Activated naive CD8-positive, alpha-beta T cell treated with anti-CD3 and anti-CD28 coated beads, Interleukin-2, amount 50 U/mL, for 24 hours (primary cell): ENCODE measurements at regions not wholly inside any gene's neighbourhood (a gene's known extent, or its start where the extent isn't known, plus 50 kb on each side); places are given as distances from the start of the nearest gene placed in this dataset.
"Not testable (repeated sequence)": the region's sequence is repeated elsewhere in the genome, so short reads cannot be mapped to it uniquely, and the experiment has no call there.

Experiments
- ATAC-seq: fragments of 150-1000 bp; cut with Tn5 transposase; one replicate; pipeline ENCODE4 v1.10.0; 2021
- DNase-seq: peaks from one replicate; pipeline ENCODE4 v3.0.0; 2021
- H3K27ac Mint-ChIP-seq: one replicate; pipeline ENCODE4 v1.8.0; 2021; ENCODE audit warnings: mild to moderate bottlenecking, mixed read lengths
- H3K27me3 Mint-ChIP-seq: one replicate; pipeline ENCODE4 v1.8.0; 2021; ENCODE audit warnings: mixed read lengths
- H3K36me3 Mint-ChIP-seq: one replicate; pipeline ENCODE4 v1.8.0; 2021; ENCODE audit warnings: low read depth, mixed read lengths
- H3K4me1 Mint-ChIP-seq: one replicate; pipeline ENCODE4 v1.8.0; 2021; ENCODE audit warnings: mixed read lengths
- H3K4me3 Mint-ChIP-seq: one replicate; pipeline ENCODE4 v1.8.0; 2021; ENCODE audit warnings: mild to moderate bottlenecking, moderate library complexity, mixed read lengths
- H3K9me3 Mint-ChIP-seq: one replicate; pipeline ENCODE4 v1.8.0; 2021; ENCODE audit warnings: mixed read lengths

- no peak for DNase-seq
- no peak overlapping the region for H3K27ac Mint-ChIP-seq
- no peaks in the 10 kb centered on the region for H3K4me1 Mint-ChIP-seq
- no peak for ATAC-seq
- peaks cover 1% of the 10 kb centered on the region for H3K27me3 Mint-ChIP-seq
- H3K4me3 Mint-ChIP-seq = no peak overlapping the region
- peaks cover 11% of the 10 kb centered on the region for H3K9me3 Mint-ChIP-seq
- H3K36me3 Mint-ChIP-seq = no peaks in the 10 kb centered on the region
Measured at GRCh38 chr6:9233226-9233625, 797.9 kb upstream of the SLC35B3 start.

GRCh38 chr6:9225441-9225871 lies 790.1 kb upstream of the SLC35B3 start:
- no peak overlapping the region for H3K4me3 Mint-ChIP-seq
- ATAC-seq = no peak

GRCh38 chr6:9224539-9224938 lies 789.2 kb upstream of the SLC35B3 start:
- ATAC-seq = no peak
- Mint-ChIP-seq H3K27ac (no peak overlapping the region), H3K4me3 (no peak overlapping the region), H3K4me1 (no peaks in the 10 kb centered on the region), H3K36me3 (no peaks in the 10 kb centered on the region), H3K9me3 (peaks cover 26% of the 10 kb centered on the region), H3K27me3 (no peaks in the 10 kb centered on the region)
- no peak for DNase-seq

More at GRCh38 chr6:9225441-9225871, 790.1 kb upstream of the SLC35B3 start:
- H3K9me3 Mint-ChIP-seq = peaks cover 23% of the 10 kb centered on the region
- no peak for DNase-seq
- H3K4me1 Mint-ChIP-seq = no peaks in the 10 kb centered on the region
- H3K36me3 Mint-ChIP-seq = no peaks in the 10 kb centered on the region
- H3K27ac Mint-ChIP-seq = no peak overlapping the region
- no peaks in the 10 kb centered on the region for H3K27me3 Mint-ChIP-seq

GRCh38 chr6:9213717-9214116 lies 778.4 kb upstream of the SLC35B3 start:
- peaks cover 10% of the 10 kb centered on the region for H3K9me3 Mint-ChIP-seq
- not testable (repeated sequence) for H3K4me1 Mint-ChIP-seq, ATAC-seq, DNase-seq, H3K4me3 Mint-ChIP-seq, H3K27ac Mint-ChIP-seq, H3K36me3 Mint-ChIP-seq, H3K27me3 Mint-ChIP-seq

- Mint-ChIP-seq H3K27ac (no peak overlapping the region), H3K36me3 (no peaks in the 10 kb centered on the region), H3K4me3 (no peak overlapping the region), H3K27me3 (no peaks in the 10 kb centered on the region), H3K9me3 (peaks cover 7% of the 10 kb centered on the region), H3K4me1 (no peaks in the 10 kb centered on the region)
- no peak for DNase-seq
- no peak for ATAC-seq
Measured at GRCh38 chr6:9208966-9209365, 773.6 kb upstream of the SLC35B3 start.

GRCh38 chr6:9205645-9206044 lies 770.3 kb upstream of the SLC35B3 start:
- Mint-ChIP-seq H3K27ac (no peak overlapping the region), H3K9me3 (peaks cover 11% of the 10 kb centered on the region), H3K27me3 (no peaks in the 10 kb centered on the region), H3K4me1 (no peaks in the 10 kb centered on the region), H3K36me3 (no peaks in the 10 kb centered on the region), H3K4me3 (no peak overlapping the region)
- DNase-seq (no peak), ATAC-seq (no peak)

GRCh38 chr6:9204171-9204570 lies 768.8 kb upstream of the SLC35B3 start:
- Mint-ChIP-seq H3K27ac (no peak overlapping the region), H3K4me1 (no peaks in the 10 kb centered on the region), H3K4me3 (no peak overlapping the region), H3K27me3 (no peaks in the 10 kb centered on the region), H3K36me3 (no peaks in the 10 kb centered on the region), H3K9me3 (peaks cover 11% of the 10 kb centered on the region)
- DNase-seq (no peak), ATAC-seq (no peak)

GRCh38 chr6:9200712-9201111 lies 765.4 kb upstream of the SLC35B3 start:
- Mint-ChIP-seq H3K4me1 (no peaks in the 10 kb centered on the region), H3K4me3 (no peak overlapping the region), H3K9me3 (peaks cover 15% of the 10 kb centered on the region), H3K27ac (no peak overlapping the region), H3K36me3 (no peaks in the 10 kb centered on the region), H3K27me3 (no peaks in the 10 kb centered on the region)
- no peak for DNase-seq
- ATAC-seq = no peak

- H3K27me3 Mint-ChIP-seq = no peaks in the 10 kb centered on the region
- no peaks in the 10 kb centered on the region for H3K36me3 Mint-ChIP-seq
- H3K9me3 Mint-ChIP-seq = peaks cover 8% of the 10 kb centered on the region
- no peaks in the 10 kb centered on the region for H3K4me1 Mint-ChIP-seq
- no peak overlapping the region for H3K4me3 Mint-ChIP-seq
- DNase-seq (no peak), ATAC-seq (no peak)
- H3K27ac Mint-ChIP-seq = no peak overlapping the region
Measured at GRCh38 chr6:9197726-9198125, 762.4 kb upstream of the SLC35B3 start.

GRCh38 chr6:9195322-9195721 lies 760.0 kb upstream of the SLC35B3 start:
- H3K9me3 Mint-ChIP-seq = peaks cover 5% of the 10 kb centered on the region
- no peaks in the 10 kb centered on the region for H3K4me1 Mint-ChIP-seq
- H3K36me3 Mint-ChIP-seq = no peaks in the 10 kb centered on the region
- no peak overlapping the region for H3K4me3 Mint-ChIP-seq
- no peaks in the 10 kb centered on the region for H3K27me3 Mint-ChIP-seq
- no peak overlapping the region for H3K27ac Mint-ChIP-seq
- DNase-seq = no peak
- ATAC-seq = no peak

- ATAC-seq (no peak), DNase-seq (no peak)
- Mint-ChIP-seq H3K27me3 (no peaks in the 10 kb centered on the region), H3K27ac (no peak overlapping the region), H3K36me3 (no peaks in the 10 kb centered on the region), H3K4me3 (no peak overlapping the region), H3K9me3 (peaks cover 5% of the 10 kb centered on the region), H3K4me1 (no peaks in the 10 kb centered on the region)
Measured at GRCh38 chr6:9192405-9192909, 757.1 kb upstream of the SLC35B3 start.

- ATAC-seq (no peak), DNase-seq (no peak)
- Mint-ChIP-seq H3K4me1 (no peaks in the 10 kb centered on the region), H3K4me3 (no peak overlapping the region), H3K9me3 (peaks cover 13% of the 10 kb centered on the region), H3K36me3 (no peaks in the 10 kb centered on the region), H3K27ac (no peak overlapping the region), H3K27me3 (no peaks in the 10 kb centered on the region)
Measured at GRCh38 chr6:9186148-9186547, 750.8 kb upstream of the SLC35B3 start.

GRCh38 chr6:9178071-9178470 lies 742.7 kb upstream of the SLC35B3 start:
- ATAC-seq = no peak
- no peaks in the 10 kb centered on the region for H3K27me3 Mint-ChIP-seq

GRCh38 chr6:9173229-9173628 lies 737.9 kb upstream of the SLC35B3 start:
- peaks cover 6% of the 10 kb centered on the region for H3K9me3 Mint-ChIP-seq
- H3K36me3 Mint-ChIP-seq = no peaks in the 10 kb centered on the region
- H3K4me3 Mint-ChIP-seq = no peak overlapping the region
- ATAC-seq (no peak), DNase-seq (no peak)
- H3K27ac Mint-ChIP-seq = no peak overlapping the region
- H3K4me1 Mint-ChIP-seq = no peaks in the 10 kb centered on the region
- H3K27me3 Mint-ChIP-seq = no peaks in the 10 kb centered on the region

More at GRCh38 chr6:9178071-9178470, 742.7 kb upstream of the SLC35B3 start:
- H3K4me1 Mint-ChIP-seq = no peaks in the 10 kb centered on the region
- DNase-seq = no peak
- H3K9me3 Mint-ChIP-seq = peaks cover 11% of the 10 kb centered on the region
- H3K4me3 Mint-ChIP-seq = no peak overlapping the region
- no peaks in the 10 kb centered on the region for H3K36me3 Mint-ChIP-seq
- H3K27ac Mint-ChIP-seq = no peak overlapping the region

GRCh38 chr6:9172096-9172495 lies 736.8 kb upstream of the SLC35B3 start:
- no peaks in the 10 kb centered on the region for H3K4me1 Mint-ChIP-seq
- DNase-seq (no peak), ATAC-seq (no peak)
- peaks cover 9% of the 10 kb centered on the region for H3K9me3 Mint-ChIP-seq
- H3K4me3 Mint-ChIP-seq = no peak overlapping the region
- H3K36me3 Mint-ChIP-seq = no peaks in the 10 kb centered on the region
- no peak overlapping the region for H3K27ac Mint-ChIP-seq
- no peaks in the 10 kb centered on the region for H3K27me3 Mint-ChIP-seq

GRCh38 chr6:9168669-9169068 lies 733.3 kb upstream of the SLC35B3 start:
- no peaks in the 10 kb centered on the region for H3K36me3 Mint-ChIP-seq
- peaks cover 9% of the 10 kb centered on the region for H3K9me3 Mint-ChIP-seq
- no peak overlapping the region for H3K4me3 Mint-ChIP-seq
- H3K27ac Mint-ChIP-seq = no peak overlapping the region
- DNase-seq = no peak
- H3K27me3 Mint-ChIP-seq = no peaks in the 10 kb centered on the region
- H3K4me1 Mint-ChIP-seq = no peaks in the 10 kb centered on the region
- ATAC-seq = no peak
